HepG2 (cell line): ENCODE measurements at regions not wholly inside any gene's neighbourhood (a gene's known extent, or its start where the extent isn't known, plus 50 kb on each side); places are given as distances from the start of the nearest gene placed in this dataset.

Experiments used
- ATAC-seq: fragments of 200-7000 bp; cut with Tn5 transposase; 3 replicates; pipeline ENCODE4 v1.9.1; 2020; ENCODE audit warnings: mild to moderate bottlenecking, moderate library complexity
- BruUV-seq: library from RNA; stranded (reverse); fragments of 400-500 nt; replicated peaks from 2 replicates; lab custom pipeline; 2021; lab: Mats Ljungman, UMichigan
- CTCF ChIA-PET: fragments of 300-600 bp; formaldehyde crosslinking; extraction: SDS; loops from one replicate; lab custom pipeline; 2021; ENCODE audit warnings: low total read pairs, inconsistent platforms, low intra/inter-chr PET ratio; lab: Yijun Ruan, JAX
- POLR2A ChIA-PET: fragments of 350-600 bp; sonication (Branson Sonifier 250); formaldehyde crosslinking; loops from one replicate; lab custom pipeline; 2020; ENCODE audit warnings: antibody characterized with exemption, inconsistent platforms; lab: Yijun Ruan, JAX
- DNase-seq: peaks from one replicate; pipeline ENCODE4 v3.0.0-alpha.2; 2015; ENCODE audit warnings: low spot score
- FAIRE-seq: peaks from 3 replicates; lab custom pipeline; 2011; peaks lifted over from hg19 to GRCh38; lab: Jason Lieb, UNC
- H2AFZ ChIP-seq: one replicate; pipeline ENCODE4 v1.6.1; 2011; ENCODE audit warnings: low read length, inconsistent platforms
- H3K27ac ChIP-seq: fragments of 300-600 bp; 3 replicates; pipeline ENCODE4 v1.8.0; 2011; ENCODE audit warnings: mixed run types, mild to moderate bottlenecking, mixed read lengths, low read length, inconsistent platforms; ENCODE audit not compliant: insufficient read depth; ENCODE audit errors: extremely low read length
- H3K27me3 ChIP-seq, 2 experiments: fragments of 200-600 bp in 1 of 2; 2 replicates in 1 of 2; 3 replicates in 1 of 2; pipeline versions ENCODE4 v1.6.0 to v1.8.0; 2011; ENCODE audit warnings: low read length in 2 of 2, mild to moderate bottlenecking in 2 of 2, moderate library complexity in 2 of 2, inconsistent platforms in 1 of 2; ENCODE audit not compliant: insufficient read depth in 2 of 2, control insufficient read depth in 1 of 2
- H3K36me3 ChIP-seq, 2 experiments: fragments of 200-600 bp in 1 of 2; replicated peaks in 1 of 2; 2 replicates in 1 of 2; 3 replicates in 1 of 2; pipeline versions ENCODE4 v1.5.1 to v1.8.0; 2011; ENCODE audit warnings: low read length in 2 of 2, inconsistent platforms in 1 of 2; ENCODE audit not compliant: insufficient read depth in 2 of 2, control insufficient read depth in 1 of 2
- H3K4me1 ChIP-seq: 2 replicates; pipeline ENCODE4 v1.5.1; 2012; ENCODE audit warnings: low read length, inconsistent platforms; ENCODE audit not compliant: insufficient read depth
- H3K4me2 ChIP-seq: 2 replicates; pipeline ENCODE4 v1.6.0; 2011; ENCODE audit warnings: low read depth, low read length, inconsistent platforms
- H3K4me3 ChIP-seq, 3 experiments: fragments of 200-600 bp in 1 of 3; sonication (generic), shearing (Covaris generic) in 1 of 3; replicated peaks in 1 of 3; 2 replicates each; pipeline ENCODE4 v1.5.1; 2011 to 2016; ENCODE audit warnings: low read length in 3 of 3, inconsistent platforms in 2 of 3, low read depth in 2 of 3, mild to moderate bottlenecking in 2 of 3, control low read depth in 1 of 3, mixed read lengths in 1 of 3; ENCODE audit not compliant: insufficient read depth in 1 of 3
- H3K79me2 ChIP-seq: one replicate; pipeline ENCODE4 v1.6.1; 2011; ENCODE audit warnings: low read length, inconsistent platforms; ENCODE audit not compliant: insufficient read depth
- H3K9ac ChIP-seq: 2 replicates; pipeline ENCODE4 v1.6.0; 2011; ENCODE audit warnings: mild to moderate bottlenecking, low read depth, low read length, inconsistent platforms; ENCODE audit not compliant: insufficient read depth
- H3K9me3 ChIP-seq: 2 replicates; pipeline ENCODE4 v1.5.1; 2012; ENCODE audit warnings: mild to moderate bottlenecking, low read length
- H4K20me1 ChIP-seq: 2 replicates; pipeline ENCODE4 v1.6.0; 2011; ENCODE audit warnings: inconsistent platforms, mild to moderate bottlenecking, low read length, moderate library complexity; ENCODE audit not compliant: insufficient read depth
- CREM ChIP-seq, 2 experiments: sonication (generic) in 1 of 2; formaldehyde crosslinking in 1 of 2; IDR thresholded peaks; 2 replicates each; pipeline versions ENCODE4 v1.4.0 to v1.6.1; 2016 to 2020; ENCODE audit warnings: antibody characterized with exemption in 1 of 2, mild to moderate bottlenecking in 1 of 2, missing genetic modification reagents in 1 of 2
- NBN ChIP-seq: fragments of 450-650 bp; conservative IDR thresholded peaks from 2 replicates; pipeline ENCODE4 v1.6.1; 2017
- PAF1 ChIP-seq: IDR thresholded peaks from 2 replicates; pipeline ENCODE4 v1.6.1; 2016; ENCODE audit warnings: missing genetic modification reagents, missing compliant biosample characterization
- TP53 ChIP-seq: sonication (generic); formaldehyde crosslinking; conservative IDR thresholded peaks from 2 replicates; pipeline ENCODE4 v1.4.0; 2020; ENCODE audit warnings: missing genetic modification reagents
- ZBTB42 ChIP-seq: sonication (generic); formaldehyde crosslinking; IDR thresholded peaks from 2 replicates; pipeline ENCODE4 v1.5.0; 2020; ENCODE audit warnings: mild to moderate bottlenecking, missing genetic modification reagents
- ZFY ChIP-seq: sonication (generic); formaldehyde crosslinking; IDR thresholded peaks from 2 replicates; pipeline ENCODE4 v1.4.0; 2020; ENCODE audit warnings: missing genetic modification reagents
- ZNF33B ChIP-seq: sonication (generic); formaldehyde crosslinking; IDR thresholded peaks from 2 replicates; pipeline ENCODE4 v1.5.1; 2020; ENCODE audit warnings: mild to moderate bottlenecking, missing genetic modification reagents
- ZSCAN20 ChIP-seq: sonication (generic); formaldehyde crosslinking; IDR thresholded peaks from 2 replicates; pipeline ENCODE4 v1.4.0; 2020; ENCODE audit warnings: missing genetic modification reagents, mild to moderate bottlenecking, borderline replicate concordance
- WGBS: methylation state at CpG from one replicate; pipeline ENCODE4 v1.1.6; 2017; ENCODE audit warnings: low lambda C conversion rate; 5-methylcytosine and 5-hydroxymethylcytosine counted together
- in situ Hi-C: cut with HindIII; loops from 2 replicates; pipeline ENCODE4 v1.10.0; 2017; ENCODE audit warnings: low pct_unique_long_range_greater_than_20kb; ENCODE audit not compliant: extremely low pct_ligation_motif_present
- intact Hi-C: fragments of 100-400 bp; cut with micrococcal nuclease; formaldehyde crosslinking; loops from one replicate; pipeline ENCODE4 v1.10.0; 2022; ENCODE audit not compliant: unreplicated experiment

DNA sequence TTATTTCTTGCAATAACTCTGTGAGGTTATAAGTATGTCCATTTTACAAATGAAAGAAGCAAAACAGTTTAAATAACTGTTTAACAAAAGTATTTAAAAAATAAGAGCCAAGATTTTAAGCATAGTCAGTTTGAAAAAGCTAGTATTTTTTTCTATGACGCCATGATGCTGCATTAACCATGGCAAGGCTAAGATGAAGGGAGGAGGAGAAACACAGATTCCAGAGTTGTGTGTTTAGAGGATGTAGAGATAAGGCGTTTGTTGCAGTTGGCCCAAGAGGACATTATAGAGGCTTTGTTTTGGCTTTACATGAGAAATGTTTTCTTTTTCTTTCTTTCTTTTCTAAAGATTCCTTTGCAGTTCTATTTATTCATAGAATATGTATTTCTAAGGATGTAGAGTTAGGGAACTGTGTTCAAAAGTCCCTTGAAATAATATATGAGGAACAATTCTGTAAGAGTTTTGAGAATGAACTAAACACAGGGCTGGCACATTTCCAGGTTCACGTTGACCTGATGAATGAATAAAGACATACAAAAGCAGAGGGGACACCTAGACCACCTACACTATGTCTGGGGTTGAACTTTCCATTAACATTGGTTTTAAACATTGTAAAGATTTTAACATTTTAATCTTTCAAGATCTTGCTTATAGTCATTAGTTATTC, 244.2 kb downstream of the KCNS3 start:
- TF ChIP-seq ZFY (CRISPR knock-in tag): no peak
- no peak for TF ChIP-seq ZNF33B (CRISPR knock-in tag)
- TF ChIP-seq PAF1 (CRISPR knock-in tag): no peak
- TF ChIP-seq ZSCAN20 (CRISPR knock-in tag): no peak
- no peaks in the 10 kb centered on the region for H3K9me3 ChIP-seq
- no peak overlapping the region for H2AFZ ChIP-seq
- H3K4me1 ChIP-seq: no peaks in the 10 kb centered on the region
- H3K79me2 ChIP-seq: no peaks in the 10 kb centered on the region
- H4K20me1 ChIP-seq: no peaks in the 10 kb centered on the region
- 2% methylated on average over 3 of the region's 3 CpGs for WGBS
- H3K36me3 ChIP-seq: no peaks in the 10 kb centered on the region
- no peaks in the 10 kb centered on the region for H3K27me3 ChIP-seq
- CTCF ChIA-PET: no interaction called here
- no peak overlapping the region for H3K4me3 ChIP-seq
- in situ Hi-C loops: no loop called here
- H3K27ac ChIP-seq: no peak overlapping the region
- ATAC-seq (no peak), FAIRE-seq (no peak), DNase-seq (no peak)
- POLR2A ChIA-PET: no interaction called here
- no peak overlapping the region for H3K4me2 ChIP-seq
- H3K9ac ChIP-seq: no peak overlapping the region
- intact Hi-C loops: no loop called here
- BruUV-seq: no TSS peak

DNA sequence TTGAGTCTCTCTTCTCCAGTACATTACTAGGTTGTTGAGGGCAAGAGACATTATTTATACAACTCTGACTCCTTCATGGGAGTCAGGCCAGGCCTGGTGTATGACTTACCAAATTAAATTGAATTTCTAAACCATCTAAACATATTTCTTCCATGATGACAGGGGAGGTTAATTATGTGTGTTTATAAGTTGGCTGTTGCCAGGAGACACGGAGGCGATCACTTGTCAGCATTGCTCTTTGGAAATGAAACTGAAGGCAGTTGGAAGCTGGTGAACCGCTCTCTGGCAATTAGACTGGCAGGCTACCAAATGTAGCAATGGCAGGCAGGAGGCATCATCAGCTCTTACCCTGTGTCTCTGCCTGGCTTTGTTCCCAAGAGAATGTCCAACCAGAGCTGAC, 241.4 kb downstream of the KCNS3 start:
- Histone ChIP-seq H3K4me3 (no peak overlapping the region), H3K4me2 (no peak overlapping the region), H3K27ac (no peak overlapping the region), H4K20me1 (no peaks in the 10 kb centered on the region), H3K9ac (no peak overlapping the region), H3K9me3 (0 out of 2 replicates have a peak, but pooled peaks cover 2% of the 10 kb centered on the region), H3K27me3 (no peaks in the 10 kb centered on the region), H3K36me3 (no peaks in the 10 kb centered on the region), H3K79me2 (no peaks in the 10 kb centered on the region), H3K4me1 (no peaks in the 10 kb centered on the region), H2AFZ (no peak overlapping the region)
- in situ Hi-C loops (no loop called here), intact Hi-C loops (no loop called here)
- ATAC-seq (no peak), FAIRE-seq (no peak), DNase-seq (no peak)
- no peak for TF ChIP-seq TP53
- TF ChIP-seq CREM (IDR thresholded peaks at IDR 0.05): no peak
- no peak for TF ChIP-seq CREM (CRISPR knock-in tag; IDR thresholded peaks at IDR 0.05)
- no peak for TF ChIP-seq ZBTB42 (CRISPR knock-in tag)
- TF ChIP-seq NBN: no peak
- ChIA-PET POLR2A (no interaction called here), CTCF (no interaction called here)
- 25% methylated on average over 3 of the region's 3 CpGs for WGBS
- no TSS peak for BruUV-seq
